Hepatocyte (in vitro differentiated cells): ENCODE measurements at regions not wholly inside any gene's neighbourhood (a gene's known extent, or its start where the extent isn't known, plus 50 kb on each side); places are given as distances from the start of the nearest gene placed in this dataset.
"Not testable (repeated sequence)": the region's sequence is repeated elsewhere in the genome, so short reads cannot be mapped to it uniquely, and the experiment has no call there.

Experiments used
- DNase-seq: peaks from one replicate; pipeline ENCODE4 v3.0.0-alpha.2; 2016; ENCODE audit warnings: low spot score
- H2AFZ ChIP-seq: fragments of 200-600 bp; sonication (generic); 2 replicates; pipeline ENCODE4 v1.6.0; 2016; ENCODE audit warnings: antibody characterized with exemption, mild to moderate bottlenecking
- H3K27ac ChIP-seq: fragments of 200-600 bp; sonication (generic); 2 replicates; pipeline ENCODE4 v1.5.1; 2016; ENCODE audit warnings: mild to moderate bottlenecking
- H3K27me3 ChIP-seq: fragments of 200-600 bp; sonication (generic); 2 replicates; pipeline ENCODE4 v1.6.1; 2016
- H3K36me3 ChIP-seq: fragments of 200-600 bp; sonication (generic); replicated peaks from 2 replicates; pipeline ENCODE4 v1.5.1; 2016; ENCODE audit warnings: low read depth; ENCODE audit not compliant: insufficient read depth
- H3K4me1 ChIP-seq: fragments of 200-600 bp; sonication (generic); 2 replicates; pipeline ENCODE4 v1.5.1; 2016; ENCODE audit warnings: mild to moderate bottlenecking, moderate library complexity; ENCODE audit not compliant: insufficient read depth
- H3K4me2 ChIP-seq: fragments of 200-600 bp; sonication (generic); 2 replicates; pipeline ENCODE4 v1.6.0; 2016
- H3K4me3 ChIP-seq: fragments of 200-600 bp; sonication (generic); 2 replicates; pipeline ENCODE4 v1.5.1; 2016; ENCODE audit warnings: mild to moderate bottlenecking
- H3K79me2 ChIP-seq: fragments of 200-600 bp; sonication (generic); 2 replicates; pipeline ENCODE4 v1.6.0; 2017; ENCODE audit warnings: mild to moderate bottlenecking
- H3K9me2 ChIP-seq: fragments of 200-600 bp; sonication (generic); replicated peaks from 2 replicates; pipeline ENCODE4 v1.6.0; 2017; ENCODE audit warnings: mild to moderate bottlenecking; ENCODE audit not compliant: insufficient read depth
- H3K9me3 ChIP-seq: fragments of 200-600 bp; sonication (generic); 2 replicates; pipeline ENCODE4 v1.5.1; 2016; ENCODE audit warnings: low read depth, mild to moderate bottlenecking
- H4K20me1 ChIP-seq: fragments of 200-600 bp; sonication (generic); 2 replicates; pipeline ENCODE4 v1.6.0; 2016; ENCODE audit warnings: mild to moderate bottlenecking; ENCODE audit not compliant: insufficient read depth, poor library complexity, severe bottlenecking
- EZH2 ChIP-seq: fragments of 200-600 bp; sonication (generic); IDR thresholded peaks from 2 replicates; pipeline ENCODE4 v1.6.1; 2016; ENCODE audit warnings: antibody characterized with exemption, mild to moderate bottlenecking, borderline replicate concordance
- EZH2phosphoT487 ChIP-seq: fragments of 200-600 bp; sonication (generic); IDR thresholded peaks from one replicate; pipeline ENCODE4 v1.6.1; 2018; ENCODE audit warnings: antibody characterized with exemption, mild to moderate bottlenecking, low read depth, moderate library complexity; ENCODE audit not compliant: unreplicated experiment, severe bottlenecking
- WGBS: methylation state at CpG from one replicate; pipeline ENCODE4 v1.1.6; 2016; ENCODE audit warnings: low lambda C conversion rate; ENCODE audit errors: missing lambda C conversion rate; 5-methylcytosine and 5-hydroxymethylcytosine counted together
- TF ChIP-seq, protein P1 (sequence below): fragments of 200-600 bp; sonication (generic); IDR thresholded peaks from 2 replicates; pipeline ENCODE4 v1.5.1; 2016; ENCODE audit warnings: antibody characterized with exemption, mild to moderate bottlenecking; ENCODE audit not compliant: poor library complexity

DNA sequence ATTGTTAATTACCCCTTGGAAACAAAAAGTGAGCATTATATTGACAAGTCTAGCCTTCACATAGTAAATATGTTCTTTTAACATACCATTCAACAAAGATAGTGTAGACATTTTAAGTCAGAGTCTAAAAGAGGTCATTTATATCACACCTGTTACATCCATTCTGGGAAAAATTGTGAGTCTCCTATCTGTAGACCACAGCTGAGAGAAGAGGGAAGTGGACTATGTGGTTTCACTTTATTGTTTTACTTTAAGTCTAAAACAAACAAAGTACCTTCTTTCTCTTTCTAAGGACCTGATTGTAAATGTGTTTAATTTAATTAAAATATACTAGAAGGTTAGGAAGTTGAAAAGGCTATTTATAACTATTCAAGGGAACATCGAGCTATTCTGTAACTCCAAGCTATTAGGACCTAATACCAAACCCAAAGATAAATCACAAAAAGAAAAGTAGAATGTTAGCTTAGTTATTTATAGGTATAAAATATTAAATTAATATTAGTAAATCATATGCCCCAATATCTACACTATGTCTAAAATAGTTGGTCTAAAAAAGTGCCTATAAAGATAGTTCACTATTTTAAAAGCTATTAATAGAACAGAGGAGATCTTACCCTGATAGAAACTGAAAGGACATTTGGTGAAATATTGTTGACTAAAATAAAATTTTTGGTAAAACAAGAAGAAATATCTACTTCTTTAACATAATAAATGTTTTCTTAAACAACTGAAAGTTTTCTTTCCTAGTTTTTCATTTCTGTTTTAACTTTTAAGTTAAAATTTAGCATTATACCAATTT is 134.9 kb downstream of the TMEM167A start:
- TF ChIP-seq, protein P1, sequence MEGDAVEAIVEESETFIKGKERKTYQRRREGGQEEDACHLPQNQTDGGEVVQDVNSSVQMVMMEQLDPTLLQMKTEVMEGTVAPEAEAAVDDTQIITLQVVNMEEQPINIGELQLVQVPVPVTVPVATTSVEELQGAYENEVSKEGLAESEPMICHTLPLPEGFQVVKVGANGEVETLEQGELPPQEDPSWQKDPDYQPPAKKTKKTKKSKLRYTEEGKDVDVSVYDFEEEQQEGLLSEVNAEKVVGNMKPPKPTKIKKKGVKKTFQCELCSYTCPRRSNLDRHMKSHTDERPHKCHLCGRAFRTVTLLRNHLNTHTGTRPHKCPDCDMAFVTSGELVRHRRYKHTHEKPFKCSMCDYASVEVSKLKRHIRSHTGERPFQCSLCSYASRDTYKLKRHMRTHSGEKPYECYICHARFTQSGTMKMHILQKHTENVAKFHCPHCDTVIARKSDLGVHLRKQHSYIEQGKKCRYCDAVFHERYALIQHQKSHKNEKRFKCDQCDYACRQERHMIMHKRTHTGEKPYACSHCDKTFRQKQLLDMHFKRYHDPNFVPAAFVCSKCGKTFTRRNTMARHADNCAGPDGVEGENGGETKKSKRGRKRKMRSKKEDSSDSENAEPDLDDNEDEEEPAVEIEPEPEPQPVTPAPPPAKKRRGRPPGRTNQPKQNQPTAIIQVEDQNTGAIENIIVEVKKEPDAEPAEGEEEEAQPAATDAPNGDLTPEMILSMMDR, result no peak
- TF ChIP-seq EZH2, result no peak
- no peak for TF ChIP-seq EZH2phosphoT487
- Histone ChIP-seq H3K9me3 (no peaks in the 10 kb centered on the region), H3K4me1 (no peaks in the 10 kb centered on the region), H3K27me3 (no peaks in the 10 kb centered on the region), H4K20me1 (no peaks in the 10 kb centered on the region), H3K9me2 (no peaks in the 10 kb centered on the region), H3K4me2 (no peak overlapping the region), H3K27ac (no peak overlapping the region), H3K36me3 (no peaks in the 10 kb centered on the region), H3K79me2 (no peaks in the 10 kb centered on the region), H2AFZ (no peak overlapping the region), H3K4me3 (no peak overlapping the region)
- DNase-seq, result no peak
- WGBS, result 84% methylated on average over 1 of the region's 1 CpG

- DNase-seq, result no peak
These were observed 138.1 kb downstream of the TMEM167A start for GRCh38 chr5:82938901-82939725.

DNA sequence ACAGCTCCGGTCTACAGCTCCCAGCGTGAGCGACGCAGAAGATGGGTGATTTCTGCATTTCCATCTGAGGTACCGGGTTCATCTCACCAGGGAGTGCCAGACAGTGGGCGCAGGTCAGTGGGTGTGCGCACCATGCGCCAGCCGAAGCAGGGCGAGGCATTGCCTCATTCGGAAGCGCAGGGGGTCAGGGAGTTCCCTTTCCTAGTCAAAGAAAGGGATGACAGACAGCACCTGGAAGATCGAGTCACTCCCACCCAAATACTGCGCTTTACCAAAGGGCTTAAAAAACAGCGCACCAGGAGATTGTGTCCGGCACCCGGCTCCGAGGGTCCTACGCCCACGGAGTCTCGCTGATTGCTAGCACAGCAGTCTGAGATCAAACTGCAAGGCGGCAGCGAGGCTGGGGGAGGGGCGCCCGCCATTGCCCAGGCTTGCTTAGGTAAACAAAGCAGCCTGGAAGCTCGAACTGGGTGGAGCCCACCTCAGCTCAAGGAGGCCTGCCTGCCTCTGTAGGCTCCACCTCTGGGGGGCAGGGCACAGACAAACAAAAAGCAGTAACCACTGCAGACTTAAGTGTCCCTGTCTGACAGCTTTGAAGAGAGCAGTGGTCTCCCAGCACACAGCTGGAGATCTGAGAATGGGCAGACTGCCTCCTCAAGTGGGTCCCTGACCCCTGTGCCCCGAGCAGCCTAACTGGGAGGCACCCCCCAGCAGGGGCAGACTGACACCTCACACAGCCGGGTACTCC is 144.5 kb downstream of the TMEM167A start:
- not testable (repeated sequence) for H4K20me1 ChIP-seq, H2AFZ ChIP-seq, H3K9me3 ChIP-seq, DNase-seq, H3K4me2 ChIP-seq, H3K27ac ChIP-seq, H3K27me3 ChIP-seq, H3K79me2 ChIP-seq, H3K36me3 ChIP-seq, H3K9me2 ChIP-seq, H3K4me1 ChIP-seq, H3K4me3 ChIP-seq
- 85% methylated on average over 28 of the region's 28 CpGs for WGBS

More at GRCh38 chr5:82938901-82939725, 138.1 kb downstream of the TMEM167A start:
- no peak overlapping the region for H3K4me3 ChIP-seq
- no peaks in the 10 kb centered on the region for H3K4me1 ChIP-seq
- no peaks in the 10 kb centered on the region for H3K9me3 ChIP-seq
- no peak for TF ChIP-seq EZH2phosphoT487
- TF ChIP-seq EZH2, result no peak
- WGBS, result 78% methylated on average over 4 of the region's 4 CpGs
- H3K36me3 ChIP-seq, result no peaks in the 10 kb centered on the region
- H3K79me2 ChIP-seq, result no peaks in the 10 kb centered on the region
- no peak overlapping the region for H3K27ac ChIP-seq
- H4K20me1 ChIP-seq, result no peaks in the 10 kb centered on the region
- no peaks in the 10 kb centered on the region for H3K27me3 ChIP-seq
- no peak overlapping the region for H3K4me2 ChIP-seq
- H3K9me2 ChIP-seq, result no peaks in the 10 kb centered on the region
- H2AFZ ChIP-seq, result no peak overlapping the region

- Histone ChIP-seq H3K9me3 (no peaks in the 10 kb centered on the region), H3K4me3 (no peak overlapping the region), H3K36me3 (no peaks in the 10 kb centered on the region), H2AFZ (no peak overlapping the region), H3K4me1 (no peaks in the 10 kb centered on the region), H3K4me2 (no peak overlapping the region), H3K27me3 (no peaks in the 10 kb centered on the region), H3K79me2 (no peaks in the 10 kb centered on the region), H3K27ac (no peak overlapping the region), H3K9me2 (no peaks in the 10 kb centered on the region), H4K20me1 (no peaks in the 10 kb centered on the region)
- TF ChIP-seq, protein P1, result no peak
- TF ChIP-seq EZH2phosphoT487 (no peak), EZH2 (no peak)
- WGBS, result 89% methylated on average over 3 of the region's 3 CpGs
- no peak for DNase-seq
These were observed 146.1 kb downstream of the TMEM167A start for GRCh38 chr5:82931110-82931509.
